B cell (primary cell): ENCODE measurements at regions not wholly inside any gene's neighbourhood (a gene's known extent, or its start where the extent isn't known, plus 50 kb on each side); places are given as distances from the start of the nearest gene placed in this dataset.

Source experiments
- ATAC-seq: fragments of 200-7000 bp; cut with Tn5 transposase; one replicate; pipeline ENCODE4 v1.10.0; 2021; ENCODE audit warnings: low read depth, mild to moderate bottlenecking, moderate number of reproducible peaks, moderate library complexity
- CTCF ChIA-PET: fragments of 350-600 bp; sonication (Branson Sonifier 250); formaldehyde crosslinking; loops from one replicate; lab custom pipeline; 2021; ENCODE audit warnings: antibody characterized with exemption, inconsistent platforms; lab: Charles Lee
- POLR2A ChIA-PET: fragments of 350-600 bp; sonication (Branson Sonifier 250); formaldehyde crosslinking; loops from one replicate; lab custom pipeline; 2021; ENCODE audit warnings: antibody characterized with exemption; lab: Charles Lee
- DNase-seq: peaks from one replicate; pipeline ENCODE4 v3.0.0; 2013
- H2AFZ ChIP-seq: 2 replicates; pipeline ENCODE4 v1.6.1; 2012; ENCODE audit warnings: mild to moderate bottlenecking, low read depth, low read length; ENCODE audit not compliant: insufficient read depth, poor library complexity, severe bottlenecking
- H3K27ac ChIP-seq, 2 donors: 1 replicate in 1 of 2; 2 replicates in 1 of 2; pipeline ENCODE4 v1.5.1; 2012 to 2013; ENCODE audit warnings: low read length in 2 of 2, mild to moderate bottlenecking in 2 of 2, moderate library complexity in 1 of 2
- H3K27me3 ChIP-seq, 4 experiments: fragments of 200-600 bp in 1 of 4; sonication (generic) in 1 of 4; replicated peaks in 1 of 4; 1 replicate in 2 of 4; 2 replicates in 2 of 4; pipeline versions ENCODE4 v1.6.1 to v1.7.0; 2013 to 2016; ENCODE audit warnings: low read length in 3 of 4, mild to moderate bottlenecking in 2 of 4, mixed read lengths in 1 of 4, moderate library complexity in 1 of 4; ENCODE audit not compliant: insufficient read depth in 4 of 4, control insufficient read depth in 3 of 4; ENCODE audit errors: control extremely low read depth in 1 of 4
- H3K36me3 ChIP-seq, 2 experiments: replicated peaks in 1 of 2; 1 replicate in 1 of 2; 2 replicates in 1 of 2; pipeline versions ENCODE4 v1.6.1 to v1.7.1; 2013; ENCODE audit warnings: low read length in 1 of 2; ENCODE audit not compliant: insufficient read depth in 2 of 2, control insufficient read depth in 1 of 2; ENCODE audit errors: control extremely low read depth in 1 of 2, extremely low read depth in 1 of 2
- H3K4me1 ChIP-seq, 2 donors: fragments of 200-600 bp in 1 of 2; sonication (generic) in 1 of 2; 1 replicate in 1 of 2; 2 replicates in 1 of 2; pipeline versions ENCODE4 v1.5.1 to v1.6.1; 2013 to 2017; ENCODE audit warnings: low read length in 2 of 2; ENCODE audit not compliant: control insufficient read depth in 2 of 2, insufficient read depth in 2 of 2
- H3K4me2 ChIP-seq: replicated peaks from 2 replicates; pipeline ENCODE3; 2012; ENCODE audit warnings: mild to moderate bottlenecking, low read depth, low read length; ENCODE audit not compliant: poor library complexity, severe bottlenecking
- H3K4me3 ChIP-seq, 5 experiments: fragments of 200-600 bp in 1 of 5; sonication (generic) in 1 of 5; 1 replicate in 3 of 5; 2 replicates in 2 of 5; pipeline versions ENCODE4 v1.5.1 to v1.7.0; 2011 to 2016; ENCODE audit warnings: low read length in 4 of 5, mild to moderate bottlenecking in 4 of 5, low read depth in 2 of 5, control low read depth in 1 of 5, moderate library complexity in 1 of 5; ENCODE audit not compliant: insufficient read depth in 1 of 5; ENCODE audit errors: control extremely low read depth in 1 of 5, extremely low read depth in 1 of 5
- H3K79me2 ChIP-seq: fragments of 200-600 bp; sonication (generic); one replicate; pipeline ENCODE4 v1.6.0; 2016; ENCODE audit warnings: low read length; ENCODE audit not compliant: control insufficient read depth, insufficient read depth
- H3K9ac ChIP-seq: fragments of 200-600 bp; sonication (generic); 2 replicates; pipeline ENCODE4 v1.6.1; 2017; ENCODE audit warnings: mild to moderate bottlenecking, low read length, moderate library complexity
- H3K9me3 ChIP-seq, 3 donors: one replicate each; pipeline versions ENCODE4 v1.6.1 to v1.7.1; 2013; ENCODE audit warnings: low read length in 2 of 3; ENCODE audit not compliant: control insufficient read depth in 2 of 3, insufficient read depth in 1 of 3; ENCODE audit errors: control extremely low read depth in 1 of 3
- H4K20me1 ChIP-seq: 2 replicates; pipeline ENCODE4 v1.6.0; 2012; ENCODE audit warnings: mild to moderate bottlenecking, low read length; ENCODE audit not compliant: insufficient read depth, control insufficient read depth, poor library complexity, severe bottlenecking
- H3K27ac Mint-ChIP-seq: one replicate; pipeline ENCODE4 v1.8.0; 2021; ENCODE audit warnings: mixed read lengths
- H3K27me3 Mint-ChIP-seq: one replicate; pipeline ENCODE4 v1.8.0; 2021; ENCODE audit warnings: mixed read lengths
- H3K4me1 Mint-ChIP-seq: one replicate; pipeline ENCODE4 v1.8.0; 2021; ENCODE audit warnings: mixed read lengths
- H3K4me3 Mint-ChIP-seq: one replicate; pipeline ENCODE4 v1.8.0; 2021; ENCODE audit warnings: mixed read lengths
- H3K9me3 Mint-ChIP-seq: one replicate; pipeline ENCODE4 v1.8.0; 2022; ENCODE audit warnings: mixed read lengths; ENCODE audit not compliant: insufficient read depth
- CTCF ChIP-seq: fragments of 200-600 bp; IDR thresholded peaks from one replicate; pipeline ENCODE4 v1.8.0; 2022; ENCODE audit warnings: antibody characterized with exemption, mild to moderate bottlenecking
- EZH2 ChIP-seq: IDR thresholded peaks from 2 replicates; pipeline ENCODE4 v1.6.1; 2012; ENCODE audit warnings: borderline replicate concordance, low read depth, mild to moderate bottlenecking, moderate library complexity, low read length; ENCODE audit not compliant: insufficient read depth, poor library complexity, severe bottlenecking
- WGBS: methylation state at CpG from one replicate; pipeline ENCODE4 v1.1.5; 2013; ENCODE audit warnings: missing lambda C conversion rate; ENCODE audit not compliant: insufficient coverage; 5-methylcytosine and 5-hydroxymethylcytosine counted together
- intact Hi-C: fragments of 100-400 bp; cut with micrococcal nuclease; formaldehyde crosslinking; loops from one replicate; pipeline ENCODE4 v1.10.0; 2022

DNA sequence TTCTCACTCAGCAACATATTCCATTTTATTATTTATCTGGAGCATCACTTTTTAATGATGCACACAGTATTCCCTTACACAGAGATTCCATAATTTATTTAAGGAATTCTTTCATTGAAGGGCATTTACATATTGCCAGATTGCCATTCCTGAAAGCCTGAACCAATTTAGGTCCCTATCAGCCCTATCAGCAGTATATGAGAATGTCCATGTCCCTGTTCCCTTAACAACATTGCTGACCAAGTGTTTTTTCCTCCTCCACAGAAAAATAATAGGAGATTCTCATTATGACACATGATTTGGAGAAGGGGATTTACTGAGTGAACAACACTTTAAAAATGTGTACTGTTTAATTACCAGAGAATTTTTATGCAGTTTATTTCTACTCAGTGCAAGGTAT, 90.1 kb upstream of the PHOX2B start:
- POLR2A ChIA-PET, result no interaction called here
- DNase-seq (no peak), ATAC-seq (no peak)
- Histone ChIP-seq H2AFZ (no peak overlapping the region), H3K27me3 (peaks cover 0 to 3% (median 1%) of the 10 kb centered on the region in 4 experiments), H3K9ac (no peak overlapping the region), H3K79me2 (no peaks in the 10 kb centered on the region), H4K20me1 (no peaks in the 10 kb centered on the region), H3K27ac (no peak overlapping the region), H3K4me2 (no peak overlapping the region), H3K9me3 (no peaks in the 10 kb centered on the region), H3K36me3 (no peaks in the 10 kb centered on the region), H3K4me1 (no peaks in the 10 kb centered on the region), H3K4me3 (no peak overlapping the region)
- CTCF ChIA-PET, result no interaction called here
- peaks cover under 1% of the 10 kb centered on the region for H3K9me3 Mint-ChIP-seq
- no peak overlapping the region for H3K27ac Mint-ChIP-seq
- TF ChIP-seq EZH2, result no peak
- no peak for TF ChIP-seq CTCF
- H3K27me3 Mint-ChIP-seq, result peaks cover 20% of the 10 kb centered on the region
- intact Hi-C loops, result no loop called here
- no peaks in the 10 kb centered on the region for H3K4me1 Mint-ChIP-seq
- H3K4me3 Mint-ChIP-seq, result no peak overlapping the region

GRCh38 chr4:41835321-41835995, 86.9 kb upstream of the PHOX2B start:
- Histone ChIP-seq H3K9me3 (no peaks in the 10 kb centered on the region), H2AFZ (no peak overlapping the region), H3K4me1 (no peaks in the 10 kb centered on the region), H3K9ac (no peak overlapping the region), H3K36me3 (no peaks in the 10 kb centered on the region), H3K4me3 (no peak overlapping the region), H4K20me1 (no peaks in the 10 kb centered on the region), H3K4me2 (no peak overlapping the region), H3K79me2 (no peaks in the 10 kb centered on the region), H3K27ac (no peak overlapping the region), H3K27me3 (peaks cover 0 to 2% (median 0%) of the 10 kb centered on the region in 4 experiments)
- H3K4me3 Mint-ChIP-seq, result no peak overlapping the region
- H3K27ac Mint-ChIP-seq, result no peak overlapping the region
- H3K9me3 Mint-ChIP-seq, result no peaks in the 10 kb centered on the region
- DNase-seq (no peak), ATAC-seq (no peak)
- intact Hi-C loops, result no loop called here
- H3K4me1 Mint-ChIP-seq, result no peaks in the 10 kb centered on the region
- TF ChIP-seq CTCF (no peak), EZH2 (no peak)
- CTCF ChIA-PET, result interaction anchor here (0.7 kb wide), 1 partner anchor 12 kb away, joined by 3 read pairs; no protein-coding TSS in a partner anchor
- POLR2A ChIA-PET, result no interaction called here
- no CpG with 5 or more reads among the region's 3 CpGs for WGBS
- H3K27me3 Mint-ChIP-seq, result peaks cover 18% of the 10 kb centered on the region
